SJSA1 (cell line): ENCODE measurements at regions not wholly inside any gene's neighbourhood (a gene's known extent, or its start where the extent isn't known, plus 50 kb on each side); places are given as distances from the start of the nearest gene placed in this dataset.

Source experiments
- DNase-seq, 2 experiments: peaks; one replicate each; pipeline ENCODE4 v3.0.0-alpha.2; 2015 to 2020; ENCODE audit warnings: low spot score in 2 of 2, low read depth in 1 of 2
- H3K27ac ChIP-seq: fragments of 250-450 bp; sonication (Bioruptor Pico); 2 replicates; pipeline ENCODE4 v1.5.1; 2020; ENCODE audit warnings: mild to moderate bottlenecking, moderate library complexity
- H3K27me3 ChIP-seq: fragments of 250-450 bp; sonication (Bioruptor Pico); replicated peaks from 2 replicates; pipeline ENCODE4 v1.5.1; 2020; ENCODE audit warnings: mild to moderate bottlenecking, moderate library complexity
- H3K36me3 ChIP-seq: fragments of 250-450 bp; sonication (Bioruptor Pico); 2 replicates; pipeline ENCODE4 v1.5.1; 2020; ENCODE audit warnings: mild to moderate bottlenecking
- H3K4me1 ChIP-seq: fragments of 250-450 bp; sonication (Bioruptor Pico); replicated peaks from 2 replicates; pipeline ENCODE4 v1.6.1; 2021; ENCODE audit warnings: mild to moderate bottlenecking
- H3K4me3 ChIP-seq: fragments of 250-450 bp; sonication (Bioruptor Pico); 2 replicates; pipeline ENCODE4 v1.5.1; 2020; ENCODE audit warnings: mild to moderate bottlenecking
- H3K9me3 ChIP-seq: fragments of 250-450 bp; sonication (Bioruptor Pico); replicated peaks from 2 replicates; pipeline ENCODE4 v1.5.1; 2020; ENCODE audit warnings: mild to moderate bottlenecking

GRCh38 chr5:165609871-165610270, 2104.5 kb downstream of the MAT2B start:
- no peaks in the 10 kb centered on the region for H3K27me3 ChIP-seq
- H3K4me3 ChIP-seq = no peak overlapping the region
- H3K36me3 ChIP-seq = no peaks in the 10 kb centered on the region
- H3K27ac ChIP-seq = no peak overlapping the region
- no peak for DNase-seq
- peaks cover 7% of the 10 kb centered on the region; the same call in 1 of the 2 replicates for H3K9me3 ChIP-seq
- no peaks in the 10 kb centered on the region for H3K4me1 ChIP-seq

GRCh38 chr5:165616490-165617405, 2111.3 kb downstream of the MAT2B start:
- Histone ChIP-seq H3K4me1 (no peaks in the 10 kb centered on the region), H3K27ac (no peak overlapping the region), H3K9me3 (peaks cover 6% of the 10 kb centered on the region), H3K4me3 (no peak overlapping the region), H3K36me3 (no peaks in the 10 kb centered on the region), H3K27me3 (no peaks in the 10 kb centered on the region)
- DNase-seq = peak in 1 of 2 experiments; percentile 6

- Histone ChIP-seq H3K27me3 (no peaks in the 10 kb centered on the region), H3K9me3 (peaks cover 6% of the 10 kb centered on the region), H3K4me3 (no peak overlapping the region), H3K36me3 (no peaks in the 10 kb centered on the region), H3K4me1 (no peaks in the 10 kb centered on the region), H3K27ac (no peak overlapping the region)
- no peak for DNase-seq
Measured at GRCh38 chr5:165617491-165617890, 2112.1 kb downstream of the MAT2B start.

GRCh38 chr5:165620394-165620793, 2115.0 kb downstream of the MAT2B start:
- Histone ChIP-seq H3K9me3 (peaks cover 6% of the 10 kb centered on the region), H3K27me3 (no peaks in the 10 kb centered on the region), H3K36me3 (no peaks in the 10 kb centered on the region), H3K4me1 (no peaks in the 10 kb centered on the region), H3K4me3 (no peak overlapping the region), H3K27ac (no peak overlapping the region)
- no peak for DNase-seq

- Histone ChIP-seq H3K27ac (no peak overlapping the region), H3K9me3 (peaks cover 6% of the 10 kb centered on the region; the same call in 1 of the 2 replicates), H3K27me3 (no peaks in the 10 kb centered on the region), H3K4me1 (no peaks in the 10 kb centered on the region), H3K36me3 (no peaks in the 10 kb centered on the region), H3K4me3 (no peak overlapping the region)
- no peak for DNase-seq
Measured at GRCh38 chr5:165622864-165623536, 2117.6 kb downstream of the MAT2B start.

DNA sequence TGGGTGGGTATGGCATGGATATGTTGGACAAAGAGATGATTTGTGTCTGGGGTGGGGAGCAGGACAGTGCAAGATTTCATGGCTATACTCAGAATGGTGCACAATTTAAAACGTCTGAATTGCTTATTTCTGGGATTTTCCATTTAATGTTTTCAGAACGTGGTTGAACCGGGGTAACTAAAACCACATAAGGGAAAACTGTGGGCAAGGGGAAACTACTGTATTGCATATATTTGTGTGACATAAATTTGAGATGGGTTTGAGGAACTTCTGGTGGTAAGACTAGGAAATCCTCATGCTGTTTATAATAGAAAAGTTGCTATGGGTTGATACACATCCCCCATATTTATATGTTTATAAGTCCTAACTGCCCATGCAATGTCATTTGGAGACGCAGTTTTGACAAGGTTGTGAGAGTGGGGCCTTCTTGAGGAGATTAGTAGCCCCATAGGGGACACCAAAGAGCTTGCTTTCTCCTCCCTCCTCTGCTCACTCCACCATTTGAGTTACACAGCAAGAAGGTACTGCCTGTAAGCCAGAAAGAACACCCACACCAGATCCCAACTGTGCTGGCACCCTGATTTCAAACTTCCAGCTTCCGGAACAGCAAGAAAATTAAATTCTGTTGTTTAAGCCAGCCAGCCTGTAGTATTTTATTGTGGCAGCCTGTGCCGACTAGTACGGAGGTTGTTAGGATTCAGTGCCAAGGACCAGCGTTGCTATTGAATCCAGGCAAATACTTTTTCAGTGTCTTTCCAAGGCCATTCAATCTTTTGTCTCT, 2118.9 kb downstream of the MAT2B start:
- Histone ChIP-seq H3K36me3 (no peaks in the 10 kb centered on the region), H3K4me3 (no peak overlapping the region), H3K9me3 (peaks cover 6% of the 10 kb centered on the region; the same call in 1 of the 2 replicates), H3K27ac (no peak overlapping the region), H3K27me3 (no peaks in the 10 kb centered on the region), H3K4me1 (no peaks in the 10 kb centered on the region)
- no peak for DNase-seq

DNA sequence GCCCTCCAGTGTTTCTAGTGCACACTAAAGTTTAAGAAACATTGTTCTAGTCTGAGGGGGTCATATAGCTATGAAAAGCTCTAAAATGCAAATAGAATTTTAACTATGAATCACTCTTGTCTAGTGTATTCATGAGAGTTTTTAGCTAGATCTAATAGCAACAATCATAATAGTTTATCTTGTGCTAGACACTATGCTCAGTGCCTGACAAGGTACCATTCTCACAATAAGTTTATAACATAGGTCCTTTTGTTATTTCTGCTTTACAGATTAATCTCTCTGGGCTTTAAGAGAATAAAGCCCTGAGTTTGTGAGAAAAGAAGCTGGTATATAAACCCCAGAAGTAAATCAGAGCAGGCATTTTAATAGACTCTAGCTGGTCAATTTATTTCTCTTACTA, 2120.7 kb downstream of the MAT2B start:
- Histone ChIP-seq H3K4me1 (no peaks in the 10 kb centered on the region), H3K27me3 (no peaks in the 10 kb centered on the region), H3K36me3 (no peaks in the 10 kb centered on the region), H3K9me3 (no peaks in the 10 kb centered on the region; the same call in 1 of the 2 replicates), H3K4me3 (no peak overlapping the region), H3K27ac (no peak overlapping the region)
- DNase-seq = no peak

DNA sequence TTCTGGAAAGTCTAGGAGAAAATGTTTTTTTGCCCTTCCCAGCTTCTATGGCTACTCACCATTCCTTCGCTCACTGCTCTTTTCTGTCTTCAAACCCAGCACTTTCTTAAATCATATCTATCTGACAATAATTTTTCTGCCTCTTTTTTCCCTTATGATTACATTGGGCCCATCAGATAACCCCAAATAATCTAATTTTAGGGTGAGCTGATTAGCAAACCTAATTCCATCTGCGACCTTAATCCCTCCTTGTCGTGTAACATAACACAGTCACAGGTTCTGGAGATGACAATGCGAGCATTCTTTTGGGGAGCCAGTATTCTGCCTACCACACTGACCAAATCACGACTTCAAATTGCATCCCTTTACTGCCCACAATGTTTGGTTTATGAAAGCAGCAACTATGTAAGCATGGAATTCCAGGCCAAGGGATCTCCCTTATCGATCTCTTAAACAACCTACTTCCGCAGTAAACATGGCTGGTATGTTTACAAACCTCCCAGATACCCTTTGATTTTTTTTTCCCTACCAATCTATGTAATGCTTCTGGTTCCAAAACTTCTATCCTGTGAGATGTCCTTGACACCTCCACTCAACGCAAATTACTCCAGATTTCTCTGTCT, 2122.2 kb downstream of the MAT2B start:
- no peak for DNase-seq
- no peak overlapping the region for H3K4me3 ChIP-seq
- no peaks in the 10 kb centered on the region for H3K36me3 ChIP-seq
- no peaks in the 10 kb centered on the region for H3K4me1 ChIP-seq
- no peaks in the 10 kb centered on the region; the same call in none of the 2 replicates for H3K9me3 ChIP-seq
- no peak overlapping the region for H3K27ac ChIP-seq
- no peaks in the 10 kb centered on the region for H3K27me3 ChIP-seq

GRCh38 chr5:165630261-165630778, 2124.9 kb downstream of the MAT2B start:
- no peaks in the 10 kb centered on the region for H3K36me3 ChIP-seq
- H3K27ac ChIP-seq = no peak overlapping the region
- H3K4me1 ChIP-seq = no peaks in the 10 kb centered on the region
- peak in 1 of 2 experiments; percentile 38 for DNase-seq
- no peaks in the 10 kb centered on the region for H3K27me3 ChIP-seq
- H3K9me3 ChIP-seq = peaks cover 7% of the 10 kb centered on the region
- H3K4me3 ChIP-seq = no peak overlapping the region

- DNase-seq = no peak
- Histone ChIP-seq H3K27ac (no peak overlapping the region), H3K4me3 (no peak overlapping the region), H3K4me1 (no peaks in the 10 kb centered on the region), H3K36me3 (no peaks in the 10 kb centered on the region), H3K9me3 (peaks cover 7% of the 10 kb centered on the region), H3K27me3 (no peaks in the 10 kb centered on the region)
Measured at GRCh38 chr5:165631235-165631634, 2125.8 kb downstream of the MAT2B start.

DNA sequence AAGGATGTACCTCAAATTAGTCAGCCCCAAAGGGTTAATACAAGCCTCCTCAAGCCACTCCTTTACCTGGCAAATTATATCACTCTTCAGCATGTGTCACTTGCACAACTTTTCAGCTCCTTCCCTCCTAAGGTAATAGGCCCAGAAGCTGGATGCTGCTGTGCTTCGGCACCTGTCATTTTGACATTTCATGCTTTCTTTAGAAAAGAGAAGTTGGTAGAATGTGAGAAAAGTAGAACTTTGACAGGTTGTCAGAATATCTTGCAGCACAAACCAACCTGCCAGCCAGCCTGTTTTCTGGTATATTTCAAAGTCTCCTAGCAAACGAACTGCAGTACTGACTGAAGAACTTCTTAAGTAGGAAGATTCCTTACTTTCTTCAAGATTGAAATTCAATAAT, 2136.9 kb downstream of the MAT2B start:
- no peak for DNase-seq
- no peak overlapping the region for H3K27ac ChIP-seq
- H3K9me3 ChIP-seq = peaks cover 28% of the 10 kb centered on the region
- no peaks in the 10 kb centered on the region for H3K27me3 ChIP-seq
- no peaks in the 10 kb centered on the region for H3K36me3 ChIP-seq
- H3K4me3 ChIP-seq = no peak overlapping the region
- H3K4me1 ChIP-seq = no peaks in the 10 kb centered on the region

DNA sequence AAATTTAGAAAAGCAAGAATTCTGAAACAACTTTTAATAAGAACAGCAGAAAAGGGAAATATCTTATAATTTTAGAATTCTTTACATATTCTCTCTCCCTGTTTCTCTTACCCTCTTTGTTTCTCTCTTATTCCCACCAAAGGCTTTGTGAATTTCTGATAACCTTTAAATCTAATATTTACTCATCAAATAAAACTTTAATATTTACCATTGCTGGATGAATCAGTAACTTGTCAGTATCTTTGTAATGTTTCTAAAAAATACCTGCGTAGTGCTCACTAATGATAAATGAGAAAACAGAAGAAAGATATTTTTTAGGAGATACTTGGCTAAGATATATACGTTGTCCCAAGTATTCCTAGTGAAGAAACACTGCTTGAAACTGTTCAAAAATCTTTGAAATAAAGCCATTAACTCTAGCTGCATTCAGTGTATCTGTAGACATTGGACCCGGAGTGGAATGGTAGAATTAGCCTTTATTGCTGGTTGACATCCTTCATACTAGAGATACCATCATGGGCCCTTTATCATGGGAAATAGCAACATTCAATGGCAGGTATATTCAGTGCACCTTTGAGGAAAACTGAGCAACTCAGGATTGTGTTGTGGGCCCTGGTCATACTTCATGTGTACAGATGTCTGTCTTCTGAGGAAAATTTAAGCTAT, 2160.4 kb downstream of the MAT2B start:
- H3K4me3 ChIP-seq = no peak overlapping the region
- H3K27me3 ChIP-seq = no peaks in the 10 kb centered on the region

DNA sequence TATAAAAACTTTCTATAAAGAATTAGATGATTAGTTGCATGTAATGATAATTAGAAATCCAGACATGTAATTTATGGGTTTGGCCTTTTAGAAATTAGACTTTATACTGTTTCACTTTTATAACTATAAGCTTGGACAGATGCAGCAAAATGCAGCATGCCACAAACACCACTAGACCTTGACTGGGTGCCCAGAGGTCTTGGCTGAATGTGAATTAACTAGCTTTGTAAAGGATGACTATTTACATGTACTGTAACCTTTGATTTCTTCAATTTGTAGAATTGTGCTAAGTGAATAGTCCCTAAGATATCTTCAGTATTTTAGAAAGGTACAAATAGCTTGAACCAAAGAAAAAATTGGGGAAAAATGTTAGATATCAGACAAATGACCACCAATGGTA, 2168.1 kb downstream of the MAT2B start:
- no peak overlapping the region for H3K4me3 ChIP-seq
- H3K9me3 ChIP-seq = peaks cover 19% of the 10 kb centered on the region
- H3K36me3 ChIP-seq = no peaks in the 10 kb centered on the region
- H3K27me3 ChIP-seq = no peaks in the 10 kb centered on the region
- no peaks in the 10 kb centered on the region for H3K4me1 ChIP-seq
- no peak for DNase-seq
- H3K27ac ChIP-seq = no peak overlapping the region

More for the DNA sequence above, 2160.4 kb downstream of the MAT2B start:
- Histone ChIP-seq H3K27ac (no peak overlapping the region), H3K4me1 (no peaks in the 10 kb centered on the region), H3K9me3 (peaks cover 16% of the 10 kb centered on the region), H3K36me3 (no peaks in the 10 kb centered on the region)
- no peak for DNase-seq
